NCI-H2107 (cell line): ENCODE measurements at regions not wholly inside any gene's neighbourhood (a gene's known extent, or its start where the extent isn't known, plus 50 kb on each side); places are given as distances from the start of the nearest gene placed in this dataset.

Experiments used
- DNase-seq: peaks from one replicate; lab custom pipeline; 2025; lab: John Stamatoyannopoulos, UW

- no peak for DNase-seq
Measured at GRCh38 chr9:106655966-106656365, 207.0 kb upstream of the ZNF462 start.

- no peak for DNase-seq
Measured at GRCh38 chr9:106657926-106658325, 205.0 kb upstream of the ZNF462 start.

GRCh38 chr9:106668534-106668933 lies 194.4 kb upstream of the ZNF462 start:
- DNase-seq, result no peak

GRCh38 chr9:106669835-106670234 lies 193.1 kb upstream of the ZNF462 start:
- DNase-seq, result no peak

- DNase-seq, result no peak
Measured at GRCh38 chr9:106670418-106670817, 192.5 kb upstream of the ZNF462 start.

- DNase-seq, result no peak
Measured at GRCh38 chr9:106675780-106676179, 187.2 kb upstream of the ZNF462 start.

GRCh38 chr9:106677374-106677773 lies 185.6 kb upstream of the ZNF462 start:
- no peak for DNase-seq

- no peak for DNase-seq
Measured at GRCh38 chr9:106677830-106678229, 185.1 kb upstream of the ZNF462 start.

GRCh38 chr9:106678273-106678672 lies 184.7 kb upstream of the ZNF462 start:
- no peak for DNase-seq

- DNase-seq, result no peak
Measured at GRCh38 chr9:106682420-106682819, 180.5 kb upstream of the ZNF462 start.

- no peak for DNase-seq
Measured at GRCh38 chr9:106683454-106683853, 179.5 kb upstream of the ZNF462 start.

GRCh38 chr9:106684940-106685695 lies 177.8 kb upstream of the ZNF462 start:
- no peak for DNase-seq

- DNase-seq, result no peak
Measured at GRCh38 chr9:106689089-106689488, 173.9 kb upstream of the ZNF462 start.

- DNase-seq, result no peak
Measured at GRCh38 chr9:106691627-106692026, 171.3 kb upstream of the ZNF462 start.

GRCh38 chr9:106693558-106693957 lies 169.4 kb upstream of the ZNF462 start:
- no peak for DNase-seq

GRCh38 chr9:106696804-106697203 lies 166.2 kb upstream of the ZNF462 start:
- no peak for DNase-seq

GRCh38 chr9:106697390-106697749 lies 165.6 kb upstream of the ZNF462 start:
- DNase-seq, result peak; percentile 10

GRCh38 chr9:106697750-106698502 lies 165.0 kb upstream of the ZNF462 start:
- peak; percentile 65 for DNase-seq

- no peak for DNase-seq
Measured at GRCh38 chr9:106700676-106701075, 162.3 kb upstream of the ZNF462 start.

- DNase-seq, result no peak
Measured at GRCh38 chr9:106701611-106702010, 161.4 kb upstream of the ZNF462 start.

- no peak for DNase-seq
Measured at GRCh38 chr9:106704056-106704615, 158.8 kb upstream of the ZNF462 start.

GRCh38 chr9:106707291-106707690 lies 155.7 kb upstream of the ZNF462 start:
- no peak for DNase-seq
